ENCODE measurements at regions not wholly inside any gene's neighbourhood (a gene's known extent, or its start where the extent isn't known, plus 50 kb on each side); places are given as distances from the start of the nearest gene placed in this dataset.

DNA sequence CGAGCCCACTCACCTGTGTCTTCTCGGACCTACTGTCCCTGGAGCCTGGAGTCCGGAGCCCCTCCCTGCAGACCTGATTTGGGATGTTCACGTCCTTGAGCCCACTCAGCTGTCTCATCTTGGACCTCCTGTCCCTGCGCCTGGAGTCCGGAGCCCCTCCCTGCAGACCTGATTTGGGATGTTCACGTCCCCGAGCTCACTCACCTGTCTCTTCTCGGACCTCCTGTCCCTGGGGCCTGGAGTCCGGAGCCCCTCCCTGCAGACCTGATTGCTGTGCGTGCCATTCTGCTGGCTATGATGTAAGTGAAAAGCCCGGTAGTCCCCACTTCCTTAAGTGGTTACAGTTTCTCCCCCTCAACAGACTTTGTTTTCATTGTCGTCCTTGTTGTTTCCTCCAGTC lies 867.1 kb downstream of the BRD1 start:
- TF ChIP-seq POLR2AphosphoS5 (IDR thresholded peaks at IDR 0.05; ENCODE audit: low read depth, low read length) = no peak
- TF ChIP-seq, protein P1, sequence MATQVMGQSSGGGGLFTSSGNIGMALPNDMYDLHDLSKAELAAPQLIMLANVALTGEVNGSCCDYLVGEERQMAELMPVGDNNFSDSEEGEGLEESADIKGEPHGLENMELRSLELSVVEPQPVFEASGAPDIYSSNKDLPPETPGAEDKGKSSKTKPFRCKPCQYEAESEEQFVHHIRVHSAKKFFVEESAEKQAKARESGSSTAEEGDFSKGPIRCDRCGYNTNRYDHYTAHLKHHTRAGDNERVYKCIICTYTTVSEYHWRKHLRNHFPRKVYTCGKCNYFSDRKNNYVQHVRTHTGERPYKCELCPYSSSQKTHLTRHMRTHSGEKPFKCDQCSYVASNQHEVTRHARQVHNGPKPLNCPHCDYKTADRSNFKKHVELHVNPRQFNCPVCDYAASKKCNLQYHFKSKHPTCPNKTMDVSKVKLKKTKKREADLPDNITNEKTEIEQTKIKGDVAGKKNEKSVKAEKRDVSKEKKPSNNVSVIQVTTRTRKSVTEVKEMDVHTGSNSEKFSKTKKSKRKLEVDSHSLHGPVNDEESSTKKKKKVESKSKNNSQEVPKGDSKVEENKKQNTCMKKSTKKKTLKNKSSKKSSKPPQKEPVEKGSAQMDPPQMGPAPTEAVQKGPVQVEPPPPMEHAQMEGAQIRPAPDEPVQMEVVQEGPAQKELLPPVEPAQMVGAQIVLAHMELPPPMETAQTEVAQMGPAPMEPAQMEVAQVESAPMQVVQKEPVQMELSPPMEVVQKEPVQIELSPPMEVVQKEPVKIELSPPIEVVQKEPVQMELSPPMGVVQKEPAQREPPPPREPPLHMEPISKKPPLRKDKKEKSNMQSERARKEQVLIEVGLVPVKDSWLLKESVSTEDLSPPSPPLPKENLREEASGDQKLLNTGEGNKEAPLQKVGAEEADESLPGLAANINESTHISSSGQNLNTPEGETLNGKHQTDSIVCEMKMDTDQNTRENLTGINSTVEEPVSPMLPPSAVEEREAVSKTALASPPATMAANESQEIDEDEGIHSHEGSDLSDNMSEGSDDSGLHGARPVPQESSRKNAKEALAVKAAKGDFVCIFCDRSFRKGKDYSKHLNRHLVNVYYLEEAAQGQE (IDR thresholded peaks at IDR 0.05; ENCODE audit: insufficient read depth in 1 of 2, low read depth in 2 of 2, low read length in 1 of 2) = no peak

All from Panc1 (cell line).